Adrenal gland (tissue), 5 donors: ENCODE measurements at regions not wholly inside any gene's neighbourhood (a gene's known extent, or its start where the extent isn't known, plus 50 kb on each side); places are given as distances from the start of the nearest gene placed in this dataset.

Source experiments
- CTCF ChIP-seq, 6 experiments: fragments of 450-650 bp in 4 of 6; fragments of 200-600 bp in 2 of 6; sonication (generic) in 1 of 6; IDR thresholded peaks; 1 replicate in 5 of 6; 2 replicates in 1 of 6; pipeline versions ENCODE4 v1.5.1 to v1.8.0; 2016 to 2021; ENCODE audit warnings: antibody characterized with exemption in 6 of 6, mild to moderate bottlenecking in 2 of 6, moderate library complexity in 1 of 6
- POLR2A ChIP-seq, 2 donors: fragments of 450-650 bp; IDR thresholded peaks; one replicate each; pipeline ENCODE4 v1.6.1; 2017; ENCODE audit warnings: antibody characterized with exemption in 2 of 2, mild to moderate bottlenecking in 2 of 2, moderate library complexity in 1 of 2
- donor health status: DM: no; HTN: no; CAD: no.

DNA sequence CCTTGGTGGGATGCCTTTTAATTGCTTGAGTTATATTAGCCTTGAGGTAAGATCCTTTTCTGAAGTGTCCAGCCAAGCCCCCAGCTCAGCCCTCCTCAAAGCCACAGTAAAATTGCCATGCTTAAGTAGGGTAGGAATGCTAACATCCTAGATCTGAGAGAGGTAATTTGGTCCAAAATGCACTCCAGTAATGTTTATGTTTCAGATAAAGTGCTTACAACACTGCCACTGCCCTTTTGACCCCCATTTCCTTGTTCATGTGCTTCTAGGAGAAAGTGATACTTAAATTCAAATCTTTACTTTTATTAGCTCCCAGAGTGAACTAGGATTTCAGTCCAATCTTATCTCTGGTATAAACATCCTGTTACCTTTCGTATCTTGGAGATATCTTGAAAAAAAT, 318.0 kb downstream of the BMP2 start:
- TF ChIP-seq CTCF (IDR thresholded peaks at IDR 0.05) (no peak), POLR2A (IDR thresholded peaks at IDR 0.05) (no peak)
